ENCODE measurements at regions not wholly inside any gene's neighbourhood (a gene's known extent, or its start where the extent isn't known, plus 50 kb on each side); places are given as distances from the start of the nearest gene placed in this dataset.

GRCh38 chr3:8279476-8279875 is 222.1 kb upstream of the LMCD1 start:
- H3K79me2 ChIP-seq: no peaks in the 10 kb centered on the region
- no peaks in the 10 kb centered on the region for H3K9me3 ChIP-seq (ENCODE audit: control insufficient read depth, low read length)
- no peak overlapping the region for H3K4me2 ChIP-seq (ENCODE audit: low read length)
- no peak overlapping the region for H3K9ac ChIP-seq
- no peak overlapping the region for H3K27ac ChIP-seq
- H2AFZ ChIP-seq: no peak overlapping the region
- no peaks in the 10 kb centered on the region for H3K27me3 ChIP-seq (ENCODE audit: control insufficient read depth, insufficient read depth, low read length)
- no peaks in the 10 kb centered on the region for H3K36me3 ChIP-seq (ENCODE audit: control insufficient read depth, insufficient read depth, low read length)
- TF ChIP-seq CTCF (IDR thresholded peaks at IDR 0.05): no peak
- no peak overlapping the region for H3K4me3 ChIP-seq (ENCODE audit: low read depth, low read length)
- H3K4me1 ChIP-seq: no peaks in the 10 kb centered on the region

GRCh38 chr3:8279886-8280550 is 221.6 kb upstream of the LMCD1 start:
- Histone ChIP-seq H3K27ac (no peak overlapping the region), H3K4me2 (ENCODE audit: low read length) (no peak overlapping the region), H3K4me1 (no peaks in the 10 kb centered on the region), H3K4me3 (ENCODE audit: low read depth, low read length) (no peak overlapping the region), H3K9ac (no peak overlapping the region), H2AFZ (no peak overlapping the region), H3K27me3 (ENCODE audit: control insufficient read depth, insufficient read depth, low read length) (no peaks in the 10 kb centered on the region), H3K36me3 (ENCODE audit: control insufficient read depth, insufficient read depth, low read length) (no peaks in the 10 kb centered on the region), H3K79me2 (no peaks in the 10 kb centered on the region), H3K9me3 (ENCODE audit: control insufficient read depth, low read length) (no peaks in the 10 kb centered on the region)
- TF ChIP-seq CTCF (IDR thresholded peaks at IDR 0.05): no peak

GRCh38 chr3:8282541-8283165 is 219.0 kb upstream of the LMCD1 start:
- H3K27ac ChIP-seq: no peak overlapping the region
- H3K27me3 ChIP-seq (ENCODE audit: control insufficient read depth, insufficient read depth, low read length): no peaks in the 10 kb centered on the region
- H3K79me2 ChIP-seq: no peaks in the 10 kb centered on the region
- no peaks in the 10 kb centered on the region for H3K9me3 ChIP-seq (ENCODE audit: control insufficient read depth, low read length)
- TF ChIP-seq CTCF (IDR thresholded peaks at IDR 0.05): no peak
- H3K4me1 ChIP-seq: no peaks in the 10 kb centered on the region
- no peak overlapping the region for H2AFZ ChIP-seq
- no peak overlapping the region for H3K4me2 ChIP-seq (ENCODE audit: low read length)
- H3K9ac ChIP-seq: no peak overlapping the region
- H3K36me3 ChIP-seq (ENCODE audit: control insufficient read depth, insufficient read depth, low read length): no peaks in the 10 kb centered on the region
- no peak overlapping the region for H3K4me3 ChIP-seq (ENCODE audit: low read depth, low read length)

- Histone ChIP-seq H3K79me2 (no peaks in the 10 kb centered on the region), H3K9me3 (ENCODE audit: control insufficient read depth, low read length) (no peaks in the 10 kb centered on the region), H3K4me2 (ENCODE audit: low read length) (no peak overlapping the region), H3K27ac (no peak overlapping the region), H3K4me1 (no peaks in the 10 kb centered on the region), H3K27me3 (ENCODE audit: control insufficient read depth, insufficient read depth, low read length) (no peaks in the 10 kb centered on the region), H3K36me3 (ENCODE audit: control insufficient read depth, insufficient read depth, low read length) (no peaks in the 10 kb centered on the region), H3K9ac (no peak overlapping the region), H2AFZ (no peak overlapping the region), H3K4me3 (ENCODE audit: low read depth, low read length) (no peak overlapping the region)
- no peak for TF ChIP-seq CTCF (IDR thresholded peaks at IDR 0.05)
Observed at GRCh38 chr3:8283193-8283592, 218.4 kb upstream of the LMCD1 start.

- H2AFZ ChIP-seq: no peak overlapping the region
- H3K9me3 ChIP-seq (ENCODE audit: control insufficient read depth, low read length): no peaks in the 10 kb centered on the region
- H3K79me2 ChIP-seq: no peaks in the 10 kb centered on the region
- H3K36me3 ChIP-seq (ENCODE audit: control insufficient read depth, insufficient read depth, low read length): no peaks in the 10 kb centered on the region
- no peak overlapping the region for H3K9ac ChIP-seq
- TF ChIP-seq CTCF (IDR thresholded peaks at IDR 0.05): no peak
- no peak overlapping the region for H3K4me2 ChIP-seq (ENCODE audit: low read length)
- no peaks in the 10 kb centered on the region for H3K4me1 ChIP-seq
- no peak overlapping the region for H3K4me3 ChIP-seq (ENCODE audit: low read depth, low read length)
- H3K27me3 ChIP-seq (ENCODE audit: control insufficient read depth, insufficient read depth, low read length): no peaks in the 10 kb centered on the region
- no peak overlapping the region for H3K27ac ChIP-seq
Observed at GRCh38 chr3:8286086-8286485, 215.5 kb upstream of the LMCD1 start.
